ENCODE measurements at regions not wholly inside any gene's neighbourhood (a gene's known extent, or its start where the extent isn't known, plus 50 kb on each side); places are given as distances from the start of the nearest gene placed in this dataset.
"Not testable (repeated sequence)": the region's sequence is repeated elsewhere in the genome, so short reads cannot be mapped to it uniquely, and the experiment has no call there.

GRCh38 chr9:16286160-16286559 lies 584.3 kb downstream of the BNC2 start:
- no peaks in the 10 kb centered on the region for H3K36me3 Mint-ChIP-seq (ENCODE audit: insufficient read depth)
- no peak overlapping the region for H3K4me3 Mint-ChIP-seq
- no peak overlapping the region for H3K27ac Mint-ChIP-seq (ENCODE audit: low read depth)
- H3K27me3 Mint-ChIP-seq, result no peaks in the 10 kb centered on the region
- peaks cover 11% of the 10 kb centered on the region for H3K9me3 Mint-ChIP-seq
- no peak for ATAC-seq (replicated peaks; ENCODE audit: extremely low read depth, poor library complexity, severe bottlenecking)
- H3K4me1 Mint-ChIP-seq, result no peaks in the 10 kb centered on the region
- no peak for DNase-seq (ENCODE audit: low spot score in 2 of 2)

GRCh38 chr9:16289639-16290038 lies 580.8 kb downstream of the BNC2 start:
- H3K27ac Mint-ChIP-seq (ENCODE audit: low read depth), result no peak overlapping the region
- peaks cover 6% of the 10 kb centered on the region for H3K9me3 Mint-ChIP-seq
- DNase-seq (ENCODE audit: low spot score in 2 of 2) (no peak), ATAC-seq (replicated peaks; ENCODE audit: extremely low read depth, poor library complexity, severe bottlenecking) (no peak)
- H3K36me3 Mint-ChIP-seq (ENCODE audit: insufficient read depth), result no peaks in the 10 kb centered on the region
- no peaks in the 10 kb centered on the region for H3K4me1 Mint-ChIP-seq
- no peak overlapping the region for H3K4me3 Mint-ChIP-seq
- no peaks in the 10 kb centered on the region for H3K27me3 Mint-ChIP-seq

- Mint-ChIP-seq H3K9me3 (peaks cover 5% of the 10 kb centered on the region), H3K4me3 (no peak overlapping the region), H3K27me3 (no peaks in the 10 kb centered on the region), H3K27ac (ENCODE audit: low read depth) (no peak overlapping the region), H3K4me1 (no peaks in the 10 kb centered on the region), H3K36me3 (ENCODE audit: insufficient read depth) (no peaks in the 10 kb centered on the region)
- ATAC-seq (replicated peaks; ENCODE audit: extremely low read depth, poor library complexity, severe bottlenecking), result no peak
- no peak for DNase-seq (ENCODE audit: low spot score in 2 of 2)
Measured at GRCh38 chr9:16290169-16290568, 580.3 kb downstream of the BNC2 start.

GRCh38 chr9:16291921-16292320 lies 578.5 kb downstream of the BNC2 start:
- DNase-seq (ENCODE audit: low spot score in 2 of 2) (no peak), ATAC-seq (replicated peaks; ENCODE audit: extremely low read depth, poor library complexity, severe bottlenecking) (no peak)
- Mint-ChIP-seq H3K27me3 (no peaks in the 10 kb centered on the region), H3K9me3 (no peaks in the 10 kb centered on the region), H3K4me1 (no peaks in the 10 kb centered on the region), H3K4me3 (no peak overlapping the region), H3K27ac (ENCODE audit: low read depth) (no peak overlapping the region), H3K36me3 (ENCODE audit: insufficient read depth) (peaks cover 2% of the 10 kb centered on the region)

- DNase-seq (ENCODE audit: low spot score in 2 of 2), result no peak
Measured at GRCh38 chr9:16293610-16294009, 576.9 kb downstream of the BNC2 start.

GRCh38 chr9:16294133-16294770 lies 576.2 kb downstream of the BNC2 start:
- no peaks in the 10 kb centered on the region for H3K4me1 Mint-ChIP-seq
- no peaks in the 10 kb centered on the region for H3K9me3 Mint-ChIP-seq
- ATAC-seq (replicated peaks; ENCODE audit: extremely low read depth, poor library complexity, severe bottlenecking), result no peak
- H3K36me3 Mint-ChIP-seq (ENCODE audit: insufficient read depth), result peaks cover 2% of the 10 kb centered on the region
- no peak overlapping the region for H3K4me3 Mint-ChIP-seq
- H3K27me3 Mint-ChIP-seq, result no peaks in the 10 kb centered on the region
- no peak for DNase-seq (ENCODE audit: low spot score in 2 of 2)
- no peak overlapping the region for H3K27ac Mint-ChIP-seq (ENCODE audit: low read depth)

More at GRCh38 chr9:16293610-16294009, 576.9 kb downstream of the BNC2 start:
- Mint-ChIP-seq H3K9me3 (no peaks in the 10 kb centered on the region), H3K4me1 (no peaks in the 10 kb centered on the region), H3K36me3 (ENCODE audit: insufficient read depth) (peaks cover 2% of the 10 kb centered on the region), H3K27ac (ENCODE audit: low read depth) (no peak overlapping the region), H3K27me3 (no peaks in the 10 kb centered on the region), H3K4me3 (no peak overlapping the region)
- ATAC-seq (replicated peaks; ENCODE audit: extremely low read depth, poor library complexity, severe bottlenecking), result no peak

GRCh38 chr9:16294940-16295339 lies 575.5 kb downstream of the BNC2 start:
- H3K27ac Mint-ChIP-seq (ENCODE audit: low read depth); H3K4me1 Mint-ChIP-seq; H3K36me3 Mint-ChIP-seq (ENCODE audit: insufficient read depth); H3K4me3 Mint-ChIP-seq; DNase-seq (ENCODE audit: low spot score in 2 of 2); ATAC-seq (replicated peaks; ENCODE audit: extremely low read depth, poor library complexity, severe bottlenecking); H3K27me3 Mint-ChIP-seq; H3K9me3 Mint-ChIP-seq: not testable (repeated sequence)

- not testable (repeated sequence) for H3K36me3 Mint-ChIP-seq (ENCODE audit: insufficient read depth); H3K4me3 Mint-ChIP-seq; H3K27me3 Mint-ChIP-seq; DNase-seq (ENCODE audit: low spot score in 2 of 2); H3K27ac Mint-ChIP-seq (ENCODE audit: low read depth); ATAC-seq (replicated peaks; ENCODE audit: extremely low read depth, poor library complexity, severe bottlenecking); H3K9me3 Mint-ChIP-seq; H3K4me1 Mint-ChIP-seq
Measured at GRCh38 chr9:16299368-16299767, 571.1 kb downstream of the BNC2 start.

- no peak for DNase-seq (ENCODE audit: low spot score in 2 of 2)
- Mint-ChIP-seq H3K36me3 (ENCODE audit: insufficient read depth) (peaks cover 1% of the 10 kb centered on the region), H3K4me1 (no peaks in the 10 kb centered on the region), H3K27ac (ENCODE audit: low read depth) (no peak overlapping the region), H3K27me3 (no peaks in the 10 kb centered on the region), H3K9me3 (peaks cover 11% of the 10 kb centered on the region), H3K4me3 (no peak overlapping the region)
- no peak for ATAC-seq (replicated peaks; ENCODE audit: extremely low read depth, poor library complexity, severe bottlenecking)
Measured at GRCh38 chr9:16303506-16303905, 567.0 kb downstream of the BNC2 start.

- H3K36me3 Mint-ChIP-seq (ENCODE audit: insufficient read depth), result peaks cover 1% of the 10 kb centered on the region
- peaks cover 11% of the 10 kb centered on the region for H3K9me3 Mint-ChIP-seq
- H3K27me3 Mint-ChIP-seq, result no peaks in the 10 kb centered on the region
- H3K4me3 Mint-ChIP-seq, result no peak overlapping the region
- ATAC-seq (replicated peaks; ENCODE audit: extremely low read depth, poor library complexity, severe bottlenecking) (no peak), DNase-seq (ENCODE audit: low spot score in 2 of 2) (no peak)
- no peak overlapping the region for H3K27ac Mint-ChIP-seq (ENCODE audit: low read depth)
- H3K4me1 Mint-ChIP-seq, result no peaks in the 10 kb centered on the region
Measured at GRCh38 chr9:16304301-16304700, 566.2 kb downstream of the BNC2 start.

- H3K36me3 Mint-ChIP-seq (ENCODE audit: insufficient read depth), result peaks cover 1% of the 10 kb centered on the region
- H3K27ac Mint-ChIP-seq (ENCODE audit: low read depth), result no peak overlapping the region
- ATAC-seq (replicated peaks; ENCODE audit: extremely low read depth, poor library complexity, severe bottlenecking), result no peak
- peaks cover 17% of the 10 kb centered on the region for H3K9me3 Mint-ChIP-seq
- H3K4me1 Mint-ChIP-seq, result no peaks in the 10 kb centered on the region
- no peak for DNase-seq (ENCODE audit: low spot score in 2 of 2)
- no peaks in the 10 kb centered on the region for H3K27me3 Mint-ChIP-seq
- H3K4me3 Mint-ChIP-seq, result no peak overlapping the region
Measured at GRCh38 chr9:16306586-16306985, 563.9 kb downstream of the BNC2 start.

GRCh38 chr9:16307626-16308195 lies 562.8 kb downstream of the BNC2 start:
- H3K36me3 Mint-ChIP-seq (ENCODE audit: insufficient read depth), result peaks cover 1% of the 10 kb centered on the region
- ATAC-seq (replicated peaks; ENCODE audit: extremely low read depth, poor library complexity, severe bottlenecking), result no peak
- H3K9me3 Mint-ChIP-seq, result peaks cover 11% of the 10 kb centered on the region
- H3K4me3 Mint-ChIP-seq, result no peak overlapping the region
- DNase-seq (ENCODE audit: low spot score in 2 of 2), result no peak
- H3K27me3 Mint-ChIP-seq, result no peaks in the 10 kb centered on the region
- no peak overlapping the region for H3K27ac Mint-ChIP-seq (ENCODE audit: low read depth)
- no peaks in the 10 kb centered on the region for H3K4me1 Mint-ChIP-seq

GRCh38 chr9:16308645-16309044 lies 561.8 kb downstream of the BNC2 start:
- Mint-ChIP-seq H3K27me3 (no peaks in the 10 kb centered on the region), H3K27ac (ENCODE audit: low read depth) (no peak overlapping the region), H3K4me3 (no peak overlapping the region), H3K4me1 (no peaks in the 10 kb centered on the region), H3K36me3 (ENCODE audit: insufficient read depth) (peaks cover 1% of the 10 kb centered on the region), H3K9me3 (peaks cover 17% of the 10 kb centered on the region)
- no peak for ATAC-seq (replicated peaks; ENCODE audit: extremely low read depth, poor library complexity, severe bottlenecking)
- DNase-seq (ENCODE audit: low spot score in 2 of 2), result no peak
